Activated CD8-positive, alpha-beta memory T cell treated with anti-CD3 and anti-CD28 coated beads for 4 hours (primary cell): ENCODE measurements at regions not wholly inside any gene's neighbourhood (a gene's known extent, or its start where the extent isn't known, plus 50 kb on each side); places are given as distances from the start of the nearest gene placed in this dataset.

ENCODE experiments used
- DNase-seq, 2 donors: peaks; one replicate each; pipeline ENCODE4 v3.0.0-alpha.2; 2020; ENCODE audit warnings: low read depth in 2 of 2

GRCh38 chr6:1062786-1063545, 248.9 kb upstream of the FOXQ1 start:
- no peak for DNase-seq

GRCh38 chr6:1059596-1059995, 252.3 kb upstream of the FOXQ1 start:
- DNase-seq = no peak

GRCh38 chr6:1057490-1058135, 254.3 kb upstream of the FOXQ1 start:
- DNase-seq = no peak

GRCh38 chr6:1055015-1055921, 256.6 kb upstream of the FOXQ1 start:
- DNase-seq = no peak

- DNase-seq = no peak
Observed at GRCh38 chr6:1054653-1055014, 257.3 kb upstream of the FOXQ1 start.

GRCh38 chr6:1053586-1053985, 258.3 kb upstream of the FOXQ1 start:
- no peak for DNase-seq

- DNase-seq = no peak
Observed at GRCh38 chr6:1052262-1052661, 259.6 kb upstream of the FOXQ1 start.

GRCh38 chr6:1049900-1050299, 262.0 kb upstream of the FOXQ1 start:
- no peak for DNase-seq

GRCh38 chr6:1049170-1049569, 262.7 kb upstream of the FOXQ1 start:
- DNase-seq = no peak

GRCh38 chr6:1047981-1048541, 263.8 kb upstream of the FOXQ1 start:
- DNase-seq = no peak

GRCh38 chr6:1045239-1045638, 266.7 kb upstream of the FOXQ1 start:
- DNase-seq = no peak

- DNase-seq = no peak
Observed at GRCh38 chr6:1044040-1044836, 267.7 kb upstream of the FOXQ1 start.

- no peak for DNase-seq
Observed at GRCh38 chr6:1043458-1043836, 268.5 kb upstream of the FOXQ1 start.

- no peak for DNase-seq
Observed at GRCh38 chr6:1042583-1043457, 269.1 kb upstream of the FOXQ1 start.

- no peak for DNase-seq
Observed at GRCh38 chr6:1040393-1040792, 271.5 kb upstream of the FOXQ1 start.

- no peak for DNase-seq
Observed at GRCh38 chr6:1039746-1040145, 272.2 kb upstream of the FOXQ1 start.

GRCh38 chr6:1039191-1039590, 272.7 kb upstream of the FOXQ1 start:
- DNase-seq = no peak

- no peak for DNase-seq
Observed at GRCh38 chr6:1037430-1038202, 274.3 kb upstream of the FOXQ1 start.

GRCh38 chr6:1035401-1035800, 276.5 kb upstream of the FOXQ1 start:
- DNase-seq = no peak

- no peak for DNase-seq
Observed at GRCh38 chr6:1031720-1032119, 280.2 kb upstream of the FOXQ1 start.
